DND-41 (cell line): ENCODE measurements at regions not wholly inside any gene's neighbourhood (a gene's known extent, or its start where the extent isn't known, plus 50 kb on each side); places are given as distances from the start of the nearest gene placed in this dataset.
"Not testable (repeated sequence)": the region's sequence is repeated elsewhere in the genome, so short reads cannot be mapped to it uniquely, and the experiment has no call there.

Source experiments
- ATAC-seq: fragments of 200-7000 bp; cut with Tn5 transposase; 3 replicates; pipeline ENCODE4 v1.9.1; 2021; ENCODE audit warnings: low read depth; ENCODE audit not compliant: insufficient read depth
- DNase-seq: peaks from one replicate; pipeline ENCODE4 v3.0.0-alpha.2; 2020
- H2AFZ ChIP-seq: 2 replicates; pipeline ENCODE4 v1.6.0; 2012; ENCODE audit warnings: low read depth, low read length
- H3K27ac ChIP-seq: 2 replicates; pipeline ENCODE4 v1.5.1; 2012; ENCODE audit warnings: low read length, inconsistent platforms
- H3K27me3 ChIP-seq: fragments of 200-600 bp; sonication (generic); 2 replicates; pipeline ENCODE4 v1.6.0; 2012; ENCODE audit warnings: low read length, mild to moderate bottlenecking, inconsistent platforms; ENCODE audit not compliant: insufficient read depth, poor library complexity
- H3K36me3 ChIP-seq: 2 replicates; pipeline ENCODE4 v1.5.1; 2012; ENCODE audit warnings: low read length, inconsistent platforms; ENCODE audit not compliant: insufficient read depth
- H3K4me1 ChIP-seq: 2 replicates; pipeline ENCODE4 v1.5.1; 2012; ENCODE audit warnings: mild to moderate bottlenecking, low read length; ENCODE audit not compliant: insufficient read depth
- H3K4me2 ChIP-seq: 2 replicates; pipeline ENCODE4 v1.6.0; 2012; ENCODE audit warnings: mild to moderate bottlenecking, moderate library complexity, low read length, inconsistent platforms; ENCODE audit not compliant: insufficient read depth
- H3K4me3 ChIP-seq, 2 experiments: fragments of 200-600 bp in 1 of 2; shearing (Covaris generic) in 1 of 2; 2 replicates each; pipeline ENCODE4 v1.5.1; 2012 to 2016; ENCODE audit warnings: inconsistent platforms in 2 of 2, low read length in 2 of 2, mild to moderate bottlenecking in 2 of 2, low read depth in 1 of 2, moderate library complexity in 1 of 2
- H3K79me2 ChIP-seq: 2 replicates; pipeline ENCODE4 v1.6.0; 2012; ENCODE audit warnings: low read length, inconsistent platforms; ENCODE audit not compliant: insufficient read depth
- H3K9ac ChIP-seq: 2 replicates; pipeline ENCODE4 v1.6.0; 2012; ENCODE audit warnings: low read depth, mild to moderate bottlenecking, inconsistent platforms, low read length, moderate library complexity
- H3K9me3 ChIP-seq: 2 replicates; pipeline ENCODE4 v1.5.1; 2012; ENCODE audit warnings: low read length, moderate library complexity, mild to moderate bottlenecking, inconsistent platforms; ENCODE audit not compliant: insufficient read depth, severe bottlenecking
- H4K20me1 ChIP-seq: 2 replicates; pipeline ENCODE4 v1.6.0; 2012; ENCODE audit warnings: low read length; ENCODE audit not compliant: insufficient read depth
- CTCF ChIP-seq: IDR thresholded peaks from 2 replicates; pipeline ENCODE4 v1.5.1; 2012; ENCODE audit warnings: borderline replicate concordance, low read length, moderate library complexity, mild to moderate bottlenecking; ENCODE audit not compliant: poor library complexity, severe bottlenecking; ENCODE audit errors: extremely low read depth
- EZH2 ChIP-seq: IDR thresholded peaks from 3 replicates; pipeline ENCODE4 v1.6.1; 2012; ENCODE audit warnings: borderline replicate concordance, low read depth, mild to moderate bottlenecking, moderate library complexity, low read length, inconsistent platforms; ENCODE audit not compliant: severe bottlenecking

GRCh38 chr1:112114540-112114939, 125.1 kb upstream of the KCND3 start:
- Histone ChIP-seq H3K4me1 (no peaks in the 10 kb centered on the region), H3K9ac (no peak overlapping the region), H3K79me2 (no peaks in the 10 kb centered on the region), H3K9me3 (no peaks in the 10 kb centered on the region), H3K4me2 (no peak overlapping the region), H2AFZ (no peak overlapping the region), H3K36me3 (no peaks in the 10 kb centered on the region), H4K20me1 (no peaks in the 10 kb centered on the region), H3K27ac (no peak overlapping the region), H3K27me3 (no peaks in the 10 kb centered on the region), H3K4me3 (no peak overlapping the region)
- TF ChIP-seq EZH2: no peak
- no peak for TF ChIP-seq CTCF
- ATAC-seq (no peak), DNase-seq (peak; percentile 5)

- ATAC-seq: no peak
- no peak overlapping the region for H3K27ac ChIP-seq
- no peak overlapping the region for H3K4me2 ChIP-seq
- H3K9ac ChIP-seq: no peak overlapping the region
- H2AFZ ChIP-seq: no peak overlapping the region
- TF ChIP-seq CTCF (no peak), EZH2 (no peak)
- no peak overlapping the region for H3K4me3 ChIP-seq
- no peaks in the 10 kb centered on the region for H3K27me3 ChIP-seq
- no peaks in the 10 kb centered on the region for H3K79me2 ChIP-seq
- no peak for DNase-seq
- no peaks in the 10 kb centered on the region for H4K20me1 ChIP-seq
- H3K9me3 ChIP-seq: no peaks in the 10 kb centered on the region
- no peaks in the 10 kb centered on the region for H3K36me3 ChIP-seq
- H3K4me1 ChIP-seq: no peaks in the 10 kb centered on the region
Measured at GRCh38 chr1:112126598-112126997, 137.1 kb upstream of the KCND3 start.

GRCh38 chr1:112127606-112128005, 138.1 kb upstream of the KCND3 start:
- not testable (repeated sequence) for H3K4me2 ChIP-seq, H3K4me1 ChIP-seq

GRCh38 chr1:112133487-112133886, 144.0 kb upstream of the KCND3 start:
- TF ChIP-seq EZH2 (no peak), CTCF (no peak)
- no peak overlapping the region for H3K27ac ChIP-seq
- no peak overlapping the region for H3K9ac ChIP-seq
- H3K4me3 ChIP-seq: no peak overlapping the region
- no peak for ATAC-seq
- no peaks in the 10 kb centered on the region for H3K36me3 ChIP-seq
- no peaks in the 10 kb centered on the region for H3K4me1 ChIP-seq
- H3K9me3 ChIP-seq: no peaks in the 10 kb centered on the region
- H3K27me3 ChIP-seq: peaks cover 4% of the 10 kb centered on the region
- H4K20me1 ChIP-seq: no peaks in the 10 kb centered on the region
- H2AFZ ChIP-seq: no peak overlapping the region
- H3K79me2 ChIP-seq: no peaks in the 10 kb centered on the region
- no peak for DNase-seq
- no peak overlapping the region for H3K4me2 ChIP-seq

More at GRCh38 chr1:112127606-112128005, 138.1 kb upstream of the KCND3 start:
- not testable (repeated sequence) for H3K79me2 ChIP-seq, H3K36me3 ChIP-seq, H3K27ac ChIP-seq, H3K4me3 ChIP-seq, H3K27me3 ChIP-seq, H2AFZ ChIP-seq, ATAC-seq, H4K20me1 ChIP-seq, H3K9ac ChIP-seq, H3K9me3 ChIP-seq, DNase-seq
